Stimulated activated CD4-positive, alpha-beta T cell treated with anti-CD3 and anti-CD28 coated beads, Interleukin-4, amount 100 ng/mL, for 4 hours (primary cell): ENCODE measurements at regions not wholly inside any gene's neighbourhood (a gene's known extent, or its start where the extent isn't known, plus 50 kb on each side); places are given as distances from the start of the nearest gene placed in this dataset.
"Not testable (repeated sequence)": the region's sequence is repeated elsewhere in the genome, so short reads cannot be mapped to it uniquely, and the experiment has no call there.

Experiments
- DNase-seq, 2 experiments: peaks; one replicate each; pipeline ENCODE4 v3.0.0-alpha.2; 2020

- not testable (repeated sequence) for DNase-seq
Measured at GRCh38 chr15:69879963-69880362, 217.8 kb downstream of the TLE3 start.

DNA sequence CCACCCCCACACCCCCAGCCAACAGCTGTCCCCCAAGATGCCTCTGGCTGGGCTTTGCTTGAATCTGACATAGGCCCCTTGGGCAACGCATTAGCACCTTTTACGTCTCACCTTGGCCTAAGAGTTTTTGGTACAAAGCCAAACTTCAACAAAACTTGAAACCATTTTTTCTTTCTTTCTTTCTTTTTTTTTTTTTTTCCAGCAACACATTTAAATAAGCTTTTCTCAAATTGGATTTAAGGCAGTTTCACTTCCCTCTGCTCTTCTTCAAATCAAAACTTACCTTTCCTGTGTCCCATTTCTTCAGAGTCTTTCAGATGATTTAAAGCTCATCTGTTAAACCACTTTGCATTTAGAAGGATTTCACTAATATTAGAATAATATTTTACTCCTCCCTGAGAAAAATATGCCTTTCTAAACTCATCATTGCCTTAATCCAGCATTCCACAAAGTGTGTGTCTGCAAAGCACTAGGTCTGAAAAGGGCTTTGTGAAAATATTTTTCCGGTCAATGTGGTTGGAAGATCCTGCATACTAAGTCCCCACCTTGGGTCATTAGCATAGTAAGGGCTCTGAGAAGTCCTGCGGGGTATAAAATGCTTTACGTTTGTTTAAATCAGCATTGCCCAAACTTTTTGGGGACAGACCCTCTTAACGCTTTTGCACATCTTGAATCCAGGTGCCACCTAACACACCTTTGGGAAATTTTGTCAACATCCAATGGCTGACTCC lies 217.0 kb downstream of the TLE3 start:
- no peak for DNase-seq

- no peak for DNase-seq
Measured at GRCh38 chr15:69881302-69881670, 216.4 kb downstream of the TLE3 start.

DNA sequence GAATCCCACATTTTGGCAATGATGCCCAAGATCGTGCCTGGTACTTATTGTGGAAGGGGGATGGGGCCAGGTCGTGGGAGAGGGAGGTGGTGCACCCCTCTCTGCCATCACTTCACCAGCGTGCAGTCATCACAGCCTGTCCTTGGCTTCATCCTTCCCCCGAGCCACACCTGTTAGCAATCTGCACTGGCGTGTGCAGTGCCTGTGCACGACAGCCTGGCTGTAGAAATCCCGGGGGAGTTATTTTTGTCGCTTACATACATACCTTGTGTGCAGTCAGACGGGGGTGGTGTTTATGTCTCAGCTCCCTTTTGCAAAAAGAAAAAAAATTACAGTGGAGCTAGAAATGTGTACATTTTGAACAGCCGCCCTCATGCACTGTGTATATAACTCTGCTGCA lies 216.0 kb downstream of the TLE3 start:
- DNase-seq: no peak

DNA sequence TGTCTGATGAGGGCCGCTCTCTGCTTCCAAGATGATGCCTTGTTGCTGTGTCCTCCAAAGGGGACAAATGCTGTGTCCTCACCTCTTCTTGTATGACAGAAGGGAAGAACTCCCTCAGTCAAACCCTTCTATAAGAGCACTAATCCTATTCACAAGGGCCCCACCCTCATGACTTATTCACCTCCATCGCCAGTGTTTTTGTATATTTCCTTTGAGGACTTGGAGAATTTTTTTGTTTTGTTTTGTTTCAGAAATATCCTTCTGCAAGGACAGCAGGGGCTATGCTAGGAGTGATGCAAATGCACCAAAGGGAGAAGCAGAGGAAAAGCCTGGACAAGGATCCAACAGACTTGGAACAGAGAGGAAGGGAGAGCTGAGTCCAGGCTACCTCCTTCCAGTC lies 214.4 kb downstream of the TLE3 start:
- DNase-seq: no peak

- DNase-seq: no peak
Measured at GRCh38 chr15:69885173-69885955, 212.4 kb downstream of the TLE3 start.

DNA sequence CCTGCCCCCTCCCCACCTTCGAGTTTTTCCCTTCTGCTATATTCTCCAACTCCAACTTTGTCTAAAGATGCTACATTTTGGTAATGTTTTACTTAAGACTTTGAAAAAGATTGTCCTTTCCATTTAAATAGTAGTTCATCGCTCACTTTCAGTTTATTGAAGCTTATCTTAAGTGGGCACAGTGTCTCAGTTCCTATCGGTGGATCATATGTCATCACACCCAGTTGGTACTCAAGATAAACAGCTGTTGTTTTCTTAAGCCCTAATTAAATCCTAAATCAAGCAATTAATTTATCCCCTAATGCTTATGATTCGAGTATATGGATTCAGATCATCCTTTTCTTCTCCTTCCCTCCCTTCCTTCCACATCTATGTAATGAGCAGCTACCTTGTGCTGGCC lies 210.7 kb downstream of the TLE3 start:
- DNase-seq: no peak

DNA sequence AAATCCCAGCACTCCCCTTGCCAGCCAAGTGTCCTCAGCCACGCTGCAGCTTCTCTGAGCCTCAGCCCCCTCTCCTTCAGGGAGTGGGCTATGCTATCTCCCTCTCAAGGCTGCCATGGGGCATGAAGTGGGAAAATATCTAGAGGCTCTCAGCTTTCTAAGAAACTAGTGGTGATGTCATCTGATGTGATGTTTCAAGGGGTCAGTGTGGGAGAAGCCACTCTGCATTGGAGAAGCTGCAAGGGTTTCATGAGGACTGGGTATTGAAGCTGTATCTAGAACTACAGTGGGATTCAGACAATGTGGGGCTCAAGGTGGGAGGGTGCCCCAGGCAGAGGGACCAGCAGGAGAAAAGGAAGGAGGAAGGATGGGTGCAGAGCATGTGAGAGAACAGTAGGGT lies 210.2 kb downstream of the TLE3 start:
- DNase-seq: no peak

DNA sequence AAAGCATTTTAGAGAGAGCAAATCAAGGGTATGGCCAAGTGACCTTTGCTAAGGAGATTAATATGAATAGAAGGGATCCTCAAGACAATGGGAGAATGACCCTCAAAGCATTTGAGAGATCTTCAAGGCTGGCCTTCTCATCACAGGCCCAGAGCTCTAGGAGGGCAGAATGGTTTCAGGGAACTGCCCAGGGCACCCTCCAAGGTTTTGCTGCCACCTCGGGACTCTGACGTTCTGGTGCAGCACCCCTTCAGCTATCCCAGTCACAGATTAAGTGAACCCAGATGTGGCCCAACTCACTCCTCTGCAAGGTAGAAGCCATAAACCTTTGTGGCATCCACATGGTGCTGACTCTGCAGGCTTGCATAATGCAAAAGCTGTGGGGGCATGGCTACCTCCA lies 209.3 kb downstream of the TLE3 start:
- DNase-seq: no peak

DNA sequence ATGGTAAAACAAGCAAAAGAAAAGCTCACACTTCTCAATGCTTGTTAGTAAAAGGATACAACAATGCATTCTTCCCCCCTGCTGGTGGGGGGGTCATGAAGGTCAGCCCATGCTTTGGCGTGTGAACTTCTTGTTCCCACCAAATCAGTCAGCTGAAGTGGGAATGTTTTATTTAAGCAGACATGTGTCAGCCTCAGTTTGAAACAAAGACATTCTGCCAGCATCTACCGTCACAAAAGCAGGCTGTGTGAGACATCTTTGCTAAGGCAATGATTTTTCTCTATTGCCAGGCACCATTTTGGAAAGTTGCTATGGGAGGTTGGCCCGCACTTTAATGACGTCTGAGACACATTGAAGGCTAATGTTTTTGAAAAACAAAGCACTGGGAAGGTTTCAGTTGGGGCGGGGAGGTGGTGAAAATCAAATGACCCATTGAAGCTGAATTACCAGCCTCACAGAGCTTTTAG lies 206.6 kb downstream of the TLE3 start:
- no peak for DNase-seq

DNA sequence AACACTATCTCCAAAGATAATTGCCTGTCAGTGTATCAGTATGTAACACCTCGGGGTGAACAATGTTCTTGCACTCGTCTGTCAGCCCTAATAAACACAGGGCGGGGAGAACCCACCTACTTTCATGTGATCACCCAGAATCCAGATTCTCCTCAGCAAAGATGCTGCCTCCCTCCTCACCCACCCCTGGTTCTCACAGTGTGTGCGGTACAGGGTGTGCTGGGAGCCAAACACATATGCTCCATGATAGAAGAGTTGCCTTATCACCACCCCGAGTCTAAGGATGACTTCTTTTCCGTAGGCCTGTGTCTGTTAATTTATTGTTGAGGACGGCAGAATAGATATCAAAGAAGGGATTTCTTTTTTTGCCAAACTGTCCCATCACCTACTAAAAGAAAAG lies 206.1 kb downstream of the TLE3 start:
- no peak for DNase-seq

GRCh38 chr15:69892351-69892750 lies 205.4 kb downstream of the TLE3 start:
- DNase-seq: no peak

DNA sequence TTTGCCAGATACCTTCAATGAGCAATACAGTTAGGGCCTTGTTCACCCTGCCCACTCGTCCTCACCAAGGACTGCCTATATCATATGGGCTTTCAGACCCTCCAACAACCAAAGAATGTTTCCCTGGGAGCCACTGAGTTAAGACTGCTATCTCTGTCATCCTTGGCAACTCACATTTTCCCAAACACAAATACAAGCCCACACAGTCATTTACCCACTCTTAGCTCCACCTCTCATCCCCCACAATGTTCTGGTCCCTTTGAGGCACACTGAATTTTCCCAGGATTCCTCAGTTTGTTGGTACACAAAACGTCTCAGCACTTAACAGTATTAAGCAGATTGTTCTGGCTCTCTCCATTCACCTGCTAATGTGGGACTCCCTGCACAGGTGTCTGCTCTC lies 204.6 kb downstream of the TLE3 start:
- no peak for DNase-seq

- no peak for DNase-seq
Measured at GRCh38 chr15:69893863-69894262, 203.9 kb downstream of the TLE3 start.

DNA sequence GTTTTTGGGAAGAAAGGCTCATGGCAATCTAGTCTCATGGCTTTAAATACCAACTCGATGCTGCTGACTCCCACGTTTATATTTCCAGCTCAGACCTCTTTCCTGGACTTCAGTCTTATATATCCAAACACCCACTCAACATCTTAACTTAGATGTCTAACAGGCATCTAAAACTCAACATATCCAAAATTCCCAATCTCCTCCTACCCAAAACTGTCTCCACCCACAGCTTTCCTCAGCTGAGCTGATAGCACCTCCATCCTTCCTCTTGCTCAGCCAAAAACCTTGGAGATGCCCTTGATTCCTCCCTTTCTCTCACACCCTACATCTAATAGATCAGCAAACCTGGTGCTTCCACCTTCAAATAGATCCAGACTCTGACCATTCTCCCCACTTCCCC lies 202.5 kb downstream of the TLE3 start:
- no peak for DNase-seq

GRCh38 chr15:69896606-69897005 lies 201.1 kb downstream of the TLE3 start:
- DNase-seq: no peak

DNA sequence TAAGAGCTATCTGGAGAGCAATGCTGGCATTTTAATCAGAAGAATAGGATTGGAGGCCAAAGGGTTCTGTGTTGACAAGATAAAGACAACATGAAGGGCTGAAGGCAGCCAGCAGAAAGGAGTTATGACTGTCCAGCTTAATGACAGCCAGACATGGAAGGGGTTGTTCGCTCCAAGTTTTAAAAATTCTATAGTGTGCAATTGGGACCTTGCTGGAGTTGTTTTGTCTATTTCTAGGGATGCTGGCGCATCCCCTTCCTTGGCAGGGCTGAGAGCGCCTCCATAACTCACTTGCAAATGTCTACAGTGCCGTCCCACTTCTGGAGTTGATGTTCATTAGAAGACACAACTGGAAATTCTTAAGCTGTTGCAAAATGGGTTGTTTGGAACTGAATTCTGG lies 200.7 kb downstream of the TLE3 start:
- DNase-seq: no peak

GRCh38 chr15:69897471-69898237 lies 200.1 kb downstream of the TLE3 start:
- DNase-seq: no peak

- no peak for DNase-seq
Measured at GRCh38 chr15:69898243-69898642, 199.5 kb downstream of the TLE3 start.

- no peak for DNase-seq
Measured at GRCh38 chr15:69902414-69903062, 195.2 kb downstream of the TLE3 start.

DNA sequence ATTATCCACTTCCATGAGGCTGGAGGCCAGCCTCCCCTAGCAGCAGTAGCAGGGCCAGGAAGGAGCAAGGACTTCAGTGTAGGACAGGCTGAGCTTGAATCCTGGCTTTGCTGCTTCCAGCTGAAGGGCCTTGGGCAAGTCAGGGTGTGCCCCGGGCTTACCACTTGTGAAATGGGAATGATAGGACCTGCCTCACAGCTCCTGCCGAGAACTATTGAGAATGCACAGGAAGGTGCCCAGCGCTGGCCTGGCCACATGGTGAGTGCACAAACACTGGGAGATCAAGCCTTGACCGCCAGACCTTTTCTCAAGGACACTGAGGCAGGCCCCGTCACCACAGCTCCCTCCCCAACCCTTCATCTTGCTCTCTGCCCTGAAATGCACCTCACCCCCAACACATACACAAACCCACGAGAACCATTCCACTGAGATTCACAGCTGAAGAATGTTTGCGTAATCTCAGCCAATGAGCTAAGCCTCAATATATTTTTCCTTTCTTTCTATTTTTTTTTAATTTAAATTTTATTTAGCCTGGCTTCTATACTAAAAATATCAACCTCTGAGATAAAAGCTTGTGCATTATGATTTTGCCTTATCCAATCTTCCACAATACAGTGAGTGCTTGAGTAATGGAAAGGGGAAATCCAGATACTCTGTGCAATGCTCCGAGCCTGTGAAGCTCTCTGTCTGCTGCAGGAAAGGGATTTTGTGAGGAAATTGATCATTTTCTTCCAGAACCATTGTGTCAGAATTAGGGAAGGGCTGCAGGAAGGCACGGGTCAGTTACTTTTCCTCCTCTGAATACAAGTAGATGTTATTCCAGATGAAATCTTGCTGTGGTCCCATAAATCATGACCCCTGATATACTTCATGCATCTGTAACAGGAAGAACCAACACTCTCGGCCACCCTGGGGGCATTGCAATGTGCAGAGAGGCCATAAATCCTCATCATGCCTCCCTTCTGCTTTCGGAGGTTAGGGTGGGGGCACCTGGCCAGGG lies 193.9 kb downstream of the TLE3 start:
- DNase-seq: no peak
